C4-2B (cell line): ENCODE measurements at regions not wholly inside any gene's neighbourhood (a gene's known extent, or its start where the extent isn't known, plus 50 kb on each side); places are given as distances from the start of the nearest gene placed in this dataset.

Experiments used
- CTCF ChIP-seq: fragments of 450-650 bp; conservative IDR thresholded peaks from 2 replicates; pipeline ENCODE4 v1.5.1; 2017; ENCODE audit warnings: mild to moderate bottlenecking
- ZFX ChIP-seq: fragments of 450-650 bp; IDR thresholded peaks from 2 replicates; pipeline ENCODE4 v1.6.1; 2017

- no peak for TF ChIP-seq CTCF
- TF ChIP-seq ZFX = no peak
Measured at GRCh38 chr13:34166406-34166805, 348.5 kb downstream of the RFC3 start.
